Common myeloid progenitor, CD34-positive (primary cell): ENCODE measurements at regions not wholly inside any gene's neighbourhood (a gene's known extent, or its start where the extent isn't known, plus 50 kb on each side); places are given as distances from the start of the nearest gene placed in this dataset.
"Not testable (repeated sequence)": the region's sequence is repeated elsewhere in the genome, so short reads cannot be mapped to it uniquely, and the experiment has no call there.

Experiments used
- CTCF ChIA-PET: fragments of 350-600 bp; sonication (Branson Sonifier 250); formaldehyde crosslinking; loops from one replicate; lab custom pipeline; 2021; ENCODE audit warnings: antibody characterized with exemption; lab: Charles Lee
- POLR2A ChIA-PET: fragments of 350-600 bp; sonication (Branson Sonifier 250); formaldehyde crosslinking; loops from one replicate; lab custom pipeline; 2021; ENCODE audit warnings: antibody characterized with exemption; lab: Charles Lee
- DNase-seq, 3 donors: peaks; one replicate each; pipeline versions ENCODE4 v3.0.0 to v3.0.0-alpha.2; 2013
- H3K27ac ChIP-seq, 2 experiments: 1 replicate in 1 of 2; 2 replicates in 1 of 2; pipeline ENCODE4 v1.7.0; 2013; ENCODE audit warnings: inconsistent platforms in 2 of 2, low read length in 2 of 2, mild to moderate bottlenecking in 2 of 2, low read depth in 1 of 2, moderate library complexity in 1 of 2; ENCODE audit not compliant: severe bottlenecking in 2 of 2, insufficient read depth in 1 of 2, poor library complexity in 1 of 2
- H3K27me3 ChIP-seq, 5 experiments: replicated peaks in 2 of 5; 1 replicate in 3 of 5; 2 replicates in 2 of 5; pipeline versions ENCODE4 v1.6.1 to v1.7.0; 2013; ENCODE audit warnings: low read length in 4 of 5, mild to moderate bottlenecking in 2 of 5, moderate library complexity in 2 of 5, inconsistent platforms in 1 of 5; ENCODE audit not compliant: insufficient read depth in 5 of 5, control insufficient read depth in 4 of 5
- H3K36me3 ChIP-seq, 4 experiments: 1 replicate in 2 of 4; 2 replicates in 2 of 4; pipeline versions ENCODE4 v1.6.1 to v1.7.0; 2013; ENCODE audit warnings: low read length in 3 of 4, control low read depth in 1 of 4, mild to moderate bottlenecking in 1 of 4; ENCODE audit not compliant: control insufficient read depth in 4 of 4, insufficient read depth in 4 of 4
- H3K4me1 ChIP-seq, 4 experiments: 1 replicate in 3 of 4; 2 replicates in 1 of 4; pipeline versions ENCODE4 v1.6.1 to v1.7.1; 2013; ENCODE audit warnings: low read length in 3 of 4, mild to moderate bottlenecking in 3 of 4, control low read depth in 1 of 4, inconsistent platforms in 1 of 4, moderate library complexity in 1 of 4; ENCODE audit not compliant: control insufficient read depth in 4 of 4, insufficient read depth in 4 of 4; ENCODE audit errors: control extremely low read depth in 1 of 4
- H3K4me3 ChIP-seq, 7 experiments: 1 replicate in 4 of 7; 2 replicates in 3 of 7; pipeline versions ENCODE4 v1.5.1 to v1.7.0; 2013; ENCODE audit warnings: mild to moderate bottlenecking in 7 of 7, low read length in 6 of 7, moderate library complexity in 6 of 7, inconsistent platforms in 2 of 7, low read depth in 2 of 7, control low read depth in 1 of 7; ENCODE audit not compliant: insufficient read depth in 4 of 7, control insufficient read depth in 1 of 7; ENCODE audit errors: extremely low read depth in 1 of 7
- H3K9me3 ChIP-seq, 5 experiments: 1 replicate in 4 of 5; 2 replicates in 1 of 5; pipeline versions ENCODE4 v1.6.1 to v1.7.1; 2013; ENCODE audit warnings: low read length in 4 of 5, mild to moderate bottlenecking in 2 of 5, inconsistent platforms in 1 of 5, low read depth in 1 of 5, moderate library complexity in 1 of 5; ENCODE audit not compliant: control insufficient read depth in 4 of 5, insufficient read depth in 2 of 5; ENCODE audit errors: control extremely low read depth in 1 of 5
- WGBS: methylation state at CpG from one replicate; pipeline ENCODE4 v1.1.5; 2013; ENCODE audit not compliant: insufficient coverage; 5-methylcytosine and 5-hydroxymethylcytosine counted together

DNA sequence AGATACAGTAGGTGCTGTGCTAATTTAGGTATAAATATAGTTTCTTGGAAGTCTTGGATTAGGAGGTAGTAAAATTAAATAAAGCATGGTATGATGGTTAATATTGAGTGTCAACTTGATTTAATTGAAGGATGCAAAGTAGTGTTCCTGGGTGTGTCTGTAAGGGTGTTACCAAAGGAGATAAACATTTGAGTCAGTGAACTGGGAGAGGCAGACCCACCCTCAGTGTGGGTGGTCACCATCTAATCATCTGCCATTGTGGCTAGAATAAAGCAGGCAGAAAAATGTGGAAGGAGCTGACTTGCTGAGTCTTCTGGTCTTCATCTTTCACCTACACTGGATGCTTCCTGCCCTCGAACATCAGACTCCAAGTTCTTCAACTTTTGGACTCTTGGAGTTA is 153.7 kb upstream of the GK2 start:
- Histone ChIP-seq H3K27me3 (no peaks in the 10 kb centered on the region), H3K4me1 (no peaks in the 10 kb centered on the region), H3K4me3 (no peak overlapping the region), H3K9me3 (no peaks in the 10 kb centered on the region), H3K27ac (no peak overlapping the region), H3K36me3 (no peaks in the 10 kb centered on the region)
- 100% methylated on average over 1 of the region's 1 CpG for WGBS
- POLR2A ChIA-PET, result no interaction called here
- DNase-seq, result no peak
- CTCF ChIA-PET, result no interaction called here

DNA sequence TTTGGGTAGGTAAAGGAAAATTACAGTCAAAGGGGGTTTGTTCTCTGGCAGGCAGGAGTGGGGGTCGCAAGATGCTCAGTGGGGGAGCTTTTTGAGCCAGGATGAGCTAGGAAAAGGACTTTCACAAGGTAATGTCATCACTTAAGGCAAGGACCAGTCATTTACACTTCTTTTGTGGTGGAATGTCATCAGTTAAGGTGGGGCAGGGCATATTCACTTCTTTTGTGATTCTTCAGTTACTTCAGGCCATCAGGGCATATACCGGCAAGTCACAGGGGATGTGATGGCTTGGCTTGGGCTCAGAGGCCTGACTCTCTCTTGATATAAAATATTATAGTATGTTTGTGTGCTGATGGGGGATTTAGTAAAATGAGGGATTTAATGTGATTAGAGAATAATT is 151.4 kb upstream of the GK2 start:
- CTCF ChIA-PET, H3K36me3 ChIP-seq, H3K27ac ChIP-seq, POLR2A ChIA-PET, DNase-seq, H3K27me3 ChIP-seq, H3K9me3 ChIP-seq, H3K4me1 ChIP-seq, H3K4me3 ChIP-seq: not testable (repeated sequence)
- 100% methylated on average over 1 of the region's 2 CpGs for WGBS

DNA sequence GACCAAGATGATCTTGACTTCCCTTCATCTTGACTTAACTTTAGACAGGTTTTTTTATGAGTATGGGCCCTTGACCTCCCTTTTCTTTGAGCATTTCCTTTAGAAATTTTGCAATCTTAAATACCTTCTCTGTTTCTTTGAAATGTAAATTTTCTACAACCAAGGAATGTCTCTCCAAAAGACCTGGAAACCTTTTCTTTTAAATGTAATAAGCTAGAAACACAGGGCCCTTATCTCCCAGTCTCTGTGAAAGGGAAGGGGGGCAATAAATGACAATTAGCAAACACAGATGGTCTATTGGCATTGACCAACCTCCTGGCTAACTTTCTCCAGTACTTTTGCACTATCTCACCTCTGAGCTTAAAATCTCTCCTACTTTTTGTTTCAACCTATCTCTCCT is 144.3 kb upstream of the GK2 start:
- Histone ChIP-seq H3K36me3 (no peaks in the 10 kb centered on the region), H3K9me3 (peaks cover 0 to 10% (median 0%) of the 10 kb centered on the region in 5 experiments), H3K27ac (no peak overlapping the region), H3K27me3 (no peaks in the 10 kb centered on the region), H3K4me3 (no peak overlapping the region), H3K4me1 (no peaks in the 10 kb centered on the region)
- CTCF ChIA-PET, result interaction anchor here (0.6 to 1.0 kb wide), 2 partner anchors 24 to 208 kb away, joined by 3 read pairs; no protein-coding TSS in a partner anchor
- DNase-seq, result no peak
- POLR2A ChIA-PET, result no interaction called here

DNA sequence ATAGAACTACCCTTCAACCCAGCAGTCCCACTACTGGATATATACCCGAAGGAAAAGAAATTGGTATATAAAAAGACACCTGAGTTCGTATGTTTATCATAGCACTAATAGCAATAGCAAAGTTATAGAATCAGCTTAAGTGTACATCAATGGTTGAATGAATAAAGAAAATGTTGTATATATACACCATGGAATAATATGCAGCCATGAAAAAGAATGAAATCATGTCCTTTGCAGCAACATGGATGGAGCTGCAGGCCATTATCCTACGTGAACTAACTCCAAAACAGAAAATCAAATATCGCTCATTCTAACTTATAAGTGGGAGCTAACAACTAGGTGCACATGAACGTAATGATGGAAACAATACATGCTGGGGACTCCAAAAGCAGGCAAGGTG is 143.5 kb upstream of the GK2 start:
- no peak overlapping the region for H3K27ac ChIP-seq
- no peaks in the 10 kb centered on the region for H3K36me3 ChIP-seq
- peaks cover 0 to 10% (median 0%) of the 10 kb centered on the region in 5 experiments for H3K9me3 ChIP-seq
- H3K27me3 ChIP-seq, result no peaks in the 10 kb centered on the region
- no peak for DNase-seq
- H3K4me3 ChIP-seq, result no peak overlapping the region
- POLR2A ChIA-PET, result no interaction called here
- WGBS, result no CpG with 5 or more reads among the region's 5 CpGs
- CTCF ChIA-PET, result no interaction called here
- no peaks in the 10 kb centered on the region for H3K4me1 ChIP-seq

DNA sequence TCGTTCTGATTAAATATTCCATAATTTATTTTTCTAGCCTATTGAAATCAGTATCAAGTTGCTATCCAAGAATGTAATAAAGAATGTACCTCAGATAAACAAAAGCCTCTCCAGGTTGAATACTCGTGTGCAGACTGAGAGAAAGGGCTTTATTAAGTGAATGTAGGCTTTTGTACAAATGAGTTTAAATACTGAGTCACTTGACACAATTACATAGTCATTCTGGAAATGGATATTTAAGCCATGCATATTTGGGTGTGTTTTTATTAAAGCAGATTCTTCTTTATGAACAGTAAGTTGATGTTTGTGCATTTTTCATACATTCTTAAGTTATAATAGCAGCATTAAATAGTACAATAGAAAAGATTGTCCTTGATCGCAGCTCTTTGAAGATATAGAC is 139.8 kb upstream of the GK2 start:
- Histone ChIP-seq H3K36me3 (no peaks in the 10 kb centered on the region), H3K4me1 (no peaks in the 10 kb centered on the region), H3K4me3 (no peak overlapping the region), H3K9me3 (peaks cover 0 to 10% (median 0%) of the 10 kb centered on the region in 5 experiments), H3K27ac (no peak overlapping the region), H3K27me3 (no peaks in the 10 kb centered on the region)
- no peak for DNase-seq
- WGBS, result no CpG with 5 or more reads among the region's 3 CpGs
- POLR2A ChIA-PET, result no interaction called here
- CTCF ChIA-PET, result no interaction called here

DNA sequence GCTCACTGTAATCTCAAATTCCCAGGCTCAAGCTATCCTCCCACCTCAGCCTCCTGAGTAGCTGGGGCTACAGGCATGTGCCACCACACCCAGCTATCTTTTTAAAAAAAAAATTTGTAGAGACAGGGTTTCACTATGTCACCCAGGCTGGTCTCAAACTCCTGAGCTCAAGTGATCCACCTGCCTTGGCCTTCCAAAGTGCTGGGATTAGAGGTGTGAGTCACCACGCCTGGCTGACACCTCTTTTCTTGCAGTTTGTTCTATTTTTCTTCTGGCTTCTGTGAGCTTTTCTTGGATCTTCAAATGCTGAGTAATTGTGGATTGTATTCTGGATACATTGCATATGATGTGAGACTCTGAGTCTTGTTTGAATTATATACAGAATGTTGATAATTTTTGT is 137.3 kb upstream of the GK2 start:
- POLR2A ChIA-PET, result not testable (repeated sequence)

DNA sequence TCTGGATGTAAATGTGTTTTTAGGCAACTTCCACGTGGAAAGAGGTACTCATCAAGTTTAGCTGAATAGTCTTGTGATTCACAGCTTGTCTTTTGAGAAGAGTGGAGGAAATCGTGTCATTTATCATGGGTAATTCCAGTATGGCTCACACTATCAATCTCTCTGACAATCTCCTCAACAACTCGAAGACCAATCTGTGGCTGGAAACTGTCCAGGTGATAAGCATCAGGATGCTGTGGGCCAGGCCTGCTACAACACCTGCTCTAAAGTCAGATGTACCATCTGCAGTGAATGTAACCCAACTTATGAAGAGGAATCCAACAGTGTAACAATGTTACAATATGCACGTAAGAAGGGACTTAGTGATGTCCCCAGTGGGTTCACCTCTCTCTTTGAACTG is 132.1 kb upstream of the GK2 start:
- peak in 2 of 3 donors; percentile 24 to 44 for DNase-seq

More for the DNA sequence above, 137.3 kb upstream of the GK2 start:
- not testable (repeated sequence) for H3K27me3 ChIP-seq, DNase-seq, H3K36me3 ChIP-seq, H3K27ac ChIP-seq, H3K9me3 ChIP-seq, H3K4me1 ChIP-seq, H3K4me3 ChIP-seq
- CTCF ChIA-PET, result interaction anchor here (1.1 kb wide), 1 partner anchor 27 kb away, joined by 3 read pairs; no protein-coding TSS in a partner anchor
- no CpG with 5 or more reads among the region's 1 CpG for WGBS

More for the DNA sequence above, 132.1 kb upstream of the GK2 start:
- Histone ChIP-seq H3K4me1 (peaks cover 0 to 4% (median 0%) of the 10 kb centered on the region in 4 experiments), H3K27ac (no peak overlapping the region), H3K27me3 (no peaks in the 10 kb centered on the region), H3K36me3 (no peaks in the 10 kb centered on the region), H3K9me3 (no peaks in the 10 kb centered on the region), H3K4me3 (no peak overlapping the region)
- ChIA-PET CTCF (interaction anchor here (1.2 kb wide), 1 partner anchor 9 kb away, joined by 3 read pairs; no protein-coding TSS in a partner anchor), POLR2A (interaction anchor here (0.6 kb wide), 1 partner anchor 1767 kb away, joined by 3 read pairs; no protein-coding TSS in a partner anchor)
- 39% methylated on average over 4 of the region's 4 CpGs for WGBS
